Bronchial epithelial cell (primary cell): ENCODE measurements at regions not wholly inside any gene's neighbourhood (a gene's known extent, or its start where the extent isn't known, plus 50 kb on each side); places are given as distances from the start of the nearest gene placed in this dataset.

Experiments used
- DNase-seq: peaks from one replicate; pipeline ENCODE4 v3.0.0-alpha.2; 2010; ENCODE audit warnings: low read depth
- FAIRE-seq: peaks from 2 replicates; lab custom pipeline; 2011; peaks lifted over from hg19 to GRCh38; lab: Jason Lieb, UNC
- H3K27me3 ChIP-seq: 2 replicates; pipeline ENCODE4 v1.5.1; 2011; ENCODE audit warnings: low read length; ENCODE audit not compliant: control insufficient read depth, insufficient read depth
- H3K36me3 ChIP-seq: 2 replicates; pipeline ENCODE4 v1.5.1; 2011; ENCODE audit warnings: low read length; ENCODE audit not compliant: control insufficient read depth, insufficient read depth
- H3K4me3 ChIP-seq: 2 replicates; pipeline ENCODE4 v1.5.1; 2011; ENCODE audit warnings: mild to moderate bottlenecking, low read depth, low read length, control low read depth
- CTCF ChIP-seq: IDR thresholded peaks from 2 replicates; pipeline ENCODE4 v1.5.1; 2011; ENCODE audit warnings: mild to moderate bottlenecking, moderate library complexity, low read length, control low read depth, inconsistent platforms; ENCODE audit not compliant: insufficient read depth, severe bottlenecking

- FAIRE-seq (no peak), DNase-seq (no peak)
- no peak for TF ChIP-seq CTCF
- H3K4me3 ChIP-seq = no peak overlapping the region
- H3K27me3 ChIP-seq = no peaks in the 10 kb centered on the region
- no peaks in the 10 kb centered on the region for H3K36me3 ChIP-seq
Measured at GRCh38 chr6:142602972-142603371, 301.2 kb downstream of the ADGRG6 start.

GRCh38 chr6:142605922-142606485, 304.2 kb downstream of the ADGRG6 start:
- H3K4me3 ChIP-seq = no peak overlapping the region
- no peaks in the 10 kb centered on the region for H3K36me3 ChIP-seq
- DNase-seq = peak; percentile 68
- no peaks in the 10 kb centered on the region for H3K27me3 ChIP-seq
- FAIRE-seq = no peak
- TF ChIP-seq CTCF = no peak

- H3K36me3 ChIP-seq = no peaks in the 10 kb centered on the region
- no peak for FAIRE-seq
- no peak for TF ChIP-seq CTCF
Measured at GRCh38 chr6:142612956-142613355, 311.1 kb downstream of the ADGRG6 start.

GRCh38 chr6:142613981-142614380, 312.2 kb downstream of the ADGRG6 start:
- Histone ChIP-seq H3K36me3 (no peaks in the 10 kb centered on the region), H3K27me3 (no peaks in the 10 kb centered on the region), H3K4me3 (no peak overlapping the region)
- DNase-seq (peak; percentile 59), FAIRE-seq (no peak)
- no peak for TF ChIP-seq CTCF

More at GRCh38 chr6:142612956-142613355, 311.1 kb downstream of the ADGRG6 start:
- Histone ChIP-seq H3K27me3 (no peaks in the 10 kb centered on the region), H3K4me3 (no peak overlapping the region)
- DNase-seq = peak; percentile 36

GRCh38 chr6:142617158-142617557, 315.4 kb downstream of the ADGRG6 start:
- Histone ChIP-seq H3K36me3 (no peaks in the 10 kb centered on the region), H3K4me3 (no peak overlapping the region), H3K27me3 (no peaks in the 10 kb centered on the region)
- DNase-seq (peak; percentile 68), FAIRE-seq (no peak)
- no peak for TF ChIP-seq CTCF

GRCh38 chr6:142621822-142622221, 320.0 kb downstream of the ADGRG6 start:
- no peak for TF ChIP-seq CTCF
- no peak for DNase-seq
- Histone ChIP-seq H3K36me3 (no peaks in the 10 kb centered on the region), H3K27me3 (no peaks in the 10 kb centered on the region), H3K4me3 (no peak overlapping the region)
- FAIRE-seq = no peak
